WTC11 (cell line): ENCODE measurements at regions not wholly inside any gene's neighbourhood (a gene's known extent, or its start where the extent isn't known, plus 50 kb on each side); places are given as distances from the start of the nearest gene placed in this dataset.

Source experiments
- ATAC-seq: fragments of 200-7000 bp; cut with Tn5 transposase; 2 replicates; pipeline ENCODE4 v1.10.0; 2021; ENCODE audit warnings: mild to moderate bottlenecking, moderate library complexity
- CTCF ChIA-PET: fragments of 300-600 bp; sonication (Branson Sonifier 250); formaldehyde crosslinking; loops from one replicate; lab custom pipeline; 2021; ENCODE audit warnings: antibody characterized with exemption; lab: Charles Lee
- POLR2A ChIA-PET: fragments of 350-600 bp; sonication (Branson Sonifier 250); formaldehyde crosslinking; loops from one replicate; lab custom pipeline; 2021; ENCODE audit warnings: antibody characterized with exemption; lab: Charles Lee
- DNase-seq: peaks from one replicate; pipeline ENCODE4 v3.0.0; 2021; ENCODE audit warnings: low spot score
- H3K27ac Mint-ChIP-seq: 2 replicates; pipeline ENCODE4 v1.8.0; 2021; ENCODE audit warnings: mixed read lengths
- H3K27me3 Mint-ChIP-seq: 2 replicates; pipeline ENCODE4 v1.8.0; 2021; ENCODE audit warnings: low read depth, mild to moderate bottlenecking, moderate library complexity, mixed read lengths
- H3K36me3 Mint-ChIP-seq: 2 replicates; pipeline ENCODE4 v1.8.0; 2021; ENCODE audit warnings: mixed read lengths
- H3K4me1 Mint-ChIP-seq: 2 replicates; pipeline ENCODE4 v1.8.0; 2022; ENCODE audit warnings: mixed read lengths
- H3K4me3 Mint-ChIP-seq: 2 replicates; pipeline ENCODE4 v1.8.0; 2021; ENCODE audit warnings: mild to moderate bottlenecking, moderate library complexity, mixed read lengths
- H3K9me3 Mint-ChIP-seq: 2 replicates; pipeline ENCODE4 v1.8.0; 2021; ENCODE audit warnings: mixed read lengths
- E2F4 ChIP-seq: sonication (generic); formaldehyde crosslinking; IDR thresholded peaks from 2 replicates; pipeline ENCODE4 v1.8.1; 2022; ENCODE audit warnings: low read depth, mild to moderate bottlenecking, moderate library complexity, missing genetic modification reagents, borderline replicate concordance
- ELF4 ChIP-seq: sonication (generic); formaldehyde crosslinking; IDR thresholded peaks from 2 replicates; pipeline ENCODE4 v1.8.1; 2022; ENCODE audit warnings: low read depth, mild to moderate bottlenecking, moderate library complexity, missing genetic modification reagents
- EMX1 ChIP-seq: fragments of 250-450 bp; sonication (Bioruptor Pico); IDR thresholded peaks from 2 replicates; pipeline ENCODE4 v1.8.0; 2021; ENCODE audit warnings: mild to moderate bottlenecking
- MXD4 ChIP-seq: fragments of 250-450 bp; sonication (Bioruptor Pico); IDR thresholded peaks from 2 replicates; pipeline ENCODE4 v1.8.0; 2021; ENCODE audit warnings: mild to moderate bottlenecking, moderate library complexity, borderline replicate concordance
- PREB ChIP-seq: sonication (generic); formaldehyde crosslinking; IDR thresholded peaks from 2 replicates; pipeline ENCODE4 v1.8.1; 2022; ENCODE audit warnings: mild to moderate bottlenecking, missing genetic modification reagents, moderate library complexity, borderline replicate concordance
- RELA ChIP-seq: sonication (generic); formaldehyde crosslinking; IDR thresholded peaks from 2 replicates; pipeline ENCODE4 v1.8.1; 2022; ENCODE audit warnings: missing genetic modification reagents, mild to moderate bottlenecking, borderline replicate concordance
- TEAD4 ChIP-seq: sonication (generic); formaldehyde crosslinking; IDR thresholded peaks from 2 replicates; pipeline ENCODE4 v1.8.0; 2022; ENCODE audit warnings: mild to moderate bottlenecking, missing genetic modification reagents
- TP53 ChIP-seq: sonication (generic); formaldehyde crosslinking; IDR thresholded peaks from 2 replicates; pipeline ENCODE4 v1.8.1; 2023; ENCODE audit warnings: mild to moderate bottlenecking, missing genetic modification reagents
- ZNF317 ChIP-seq: sonication (generic); formaldehyde crosslinking; IDR thresholded peaks from 2 replicates; pipeline ENCODE4 v1.8.1; 2023; ENCODE audit warnings: low read depth, mild to moderate bottlenecking, moderate library complexity, missing genetic modification reagents, borderline replicate concordance
- ZNF416 ChIP-seq: fragments of 250-450 bp; sonication (Bioruptor Pico); IDR thresholded peaks from 2 replicates; pipeline ENCODE4 v1.9.0; 2021; ENCODE audit warnings: mild to moderate bottlenecking, inconsistent platforms
- ZNF425 ChIP-seq: fragments of 250-450 bp; sonication (Bioruptor Pico); conservative IDR thresholded peaks from 2 replicates; pipeline ENCODE4 v1.9.0; 2021; ENCODE audit warnings: mild to moderate bottlenecking
- ZNF532 ChIP-seq: fragments of 250-450 bp; sonication (Bioruptor Pico); IDR thresholded peaks from 2 replicates; pipeline ENCODE4 v1.9.0; 2021; ENCODE audit warnings: mild to moderate bottlenecking, borderline replicate concordance
- TF ChIP-seq, protein P1 (sequence below): sonication (generic); formaldehyde crosslinking; IDR thresholded peaks from 2 replicates; pipeline ENCODE4 v1.8.1; 2022; ENCODE audit warnings: low read depth, missing genetic modification reagents, borderline replicate concordance
- TF ChIP-seq, protein P2 (sequence below): fragments of 250-450 bp; sonication (Bioruptor Pico); IDR thresholded peaks from 2 replicates; pipeline ENCODE4 v1.9.0; 2021; ENCODE audit warnings: mild to moderate bottlenecking
- TF ChIP-seq, protein P3 (sequence below): sonication (generic); formaldehyde crosslinking; IDR thresholded peaks from 2 replicates; pipeline ENCODE4 v1.8.1; 2023; ENCODE audit warnings: mild to moderate bottlenecking, missing genetic modification reagents

DNA sequence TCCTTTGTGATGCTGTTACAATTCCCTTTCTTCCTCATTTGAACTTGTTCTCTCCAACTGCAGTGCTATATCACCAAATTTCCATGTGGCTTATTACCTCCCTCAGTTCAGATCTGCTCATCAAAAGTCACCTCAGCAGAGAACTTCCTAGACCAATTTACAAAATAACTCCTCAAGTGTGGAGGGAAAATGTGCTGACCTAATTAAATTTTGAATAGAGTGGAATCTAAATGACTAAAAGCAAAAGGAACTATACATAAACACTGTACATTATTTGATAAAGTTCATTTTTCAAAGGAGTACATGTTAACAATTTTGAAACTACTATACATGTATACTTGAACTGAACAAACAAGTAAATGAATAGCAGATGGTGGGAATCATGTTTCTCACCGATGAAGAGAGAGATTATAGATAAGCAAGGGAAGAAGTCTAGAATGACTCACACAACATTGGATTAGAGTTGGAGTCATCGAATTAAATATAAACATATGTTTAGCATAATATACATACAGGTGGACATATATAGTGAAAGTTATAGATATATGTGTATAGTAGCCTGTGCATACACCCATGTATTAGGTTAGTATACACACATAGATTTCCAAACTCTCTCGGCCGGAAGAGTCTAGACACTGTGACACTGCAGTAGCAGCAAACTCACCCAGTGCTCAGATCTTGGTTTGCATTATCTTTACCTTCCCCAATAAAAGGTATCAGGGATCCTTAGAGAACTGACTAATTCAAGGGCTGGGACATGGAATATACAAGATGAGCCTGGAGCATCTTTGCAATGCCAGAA is 318.7 kb downstream of the PCDH18 start:
- no peak overlapping the region for H3K4me3 Mint-ChIP-seq
- H3K27me3 Mint-ChIP-seq: no peaks in the 10 kb centered on the region
- no peak overlapping the region for H3K27ac Mint-ChIP-seq
- ChIA-PET CTCF (no interaction called here), POLR2A (no interaction called here)
- H3K9me3 Mint-ChIP-seq: no peaks in the 10 kb centered on the region
- no peaks in the 10 kb centered on the region for H3K36me3 Mint-ChIP-seq
- H3K4me1 Mint-ChIP-seq: no peaks in the 10 kb centered on the region
- no peak for DNase-seq
- no peak for TF ChIP-seq ZNF317 (CRISPR knock-in tag)
- no peak for TF ChIP-seq ELF4
- no peak for TF ChIP-seq TP53 (CRISPR knock-in tag)
- TF ChIP-seq ZNF532 (CRISPR knock-in tag): no peak
- TF ChIP-seq, protein P1, sequence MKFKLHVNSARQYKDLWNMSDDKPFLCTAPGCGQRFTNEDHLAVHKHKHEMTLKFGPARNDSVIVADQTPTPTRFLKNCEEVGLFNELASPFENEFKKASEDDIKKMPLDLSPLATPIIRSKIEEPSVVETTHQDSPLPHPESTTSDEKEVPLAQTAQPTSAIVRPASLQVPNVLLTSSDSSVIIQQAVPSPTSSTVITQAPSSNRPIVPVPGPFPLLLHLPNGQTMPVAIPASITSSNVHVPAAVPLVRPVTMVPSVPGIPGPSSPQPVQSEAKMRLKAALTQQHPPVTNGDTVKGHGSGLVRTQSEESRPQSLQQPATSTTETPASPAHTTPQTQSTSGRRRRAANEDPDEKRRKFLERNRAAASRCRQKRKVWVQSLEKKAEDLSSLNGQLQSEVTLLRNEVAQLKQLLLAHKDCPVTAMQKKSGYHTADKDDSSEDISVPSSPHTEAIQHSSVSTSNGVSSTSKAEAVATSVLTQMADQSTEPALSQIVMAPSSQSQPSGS: no peak
- no peak for TF ChIP-seq ZNF416 (CRISPR knock-in tag)
- TF ChIP-seq MXD4 (CRISPR knock-in tag): no peak
- TF ChIP-seq PREB (CRISPR knock-in tag): no peak
- TF ChIP-seq, protein P2, sequence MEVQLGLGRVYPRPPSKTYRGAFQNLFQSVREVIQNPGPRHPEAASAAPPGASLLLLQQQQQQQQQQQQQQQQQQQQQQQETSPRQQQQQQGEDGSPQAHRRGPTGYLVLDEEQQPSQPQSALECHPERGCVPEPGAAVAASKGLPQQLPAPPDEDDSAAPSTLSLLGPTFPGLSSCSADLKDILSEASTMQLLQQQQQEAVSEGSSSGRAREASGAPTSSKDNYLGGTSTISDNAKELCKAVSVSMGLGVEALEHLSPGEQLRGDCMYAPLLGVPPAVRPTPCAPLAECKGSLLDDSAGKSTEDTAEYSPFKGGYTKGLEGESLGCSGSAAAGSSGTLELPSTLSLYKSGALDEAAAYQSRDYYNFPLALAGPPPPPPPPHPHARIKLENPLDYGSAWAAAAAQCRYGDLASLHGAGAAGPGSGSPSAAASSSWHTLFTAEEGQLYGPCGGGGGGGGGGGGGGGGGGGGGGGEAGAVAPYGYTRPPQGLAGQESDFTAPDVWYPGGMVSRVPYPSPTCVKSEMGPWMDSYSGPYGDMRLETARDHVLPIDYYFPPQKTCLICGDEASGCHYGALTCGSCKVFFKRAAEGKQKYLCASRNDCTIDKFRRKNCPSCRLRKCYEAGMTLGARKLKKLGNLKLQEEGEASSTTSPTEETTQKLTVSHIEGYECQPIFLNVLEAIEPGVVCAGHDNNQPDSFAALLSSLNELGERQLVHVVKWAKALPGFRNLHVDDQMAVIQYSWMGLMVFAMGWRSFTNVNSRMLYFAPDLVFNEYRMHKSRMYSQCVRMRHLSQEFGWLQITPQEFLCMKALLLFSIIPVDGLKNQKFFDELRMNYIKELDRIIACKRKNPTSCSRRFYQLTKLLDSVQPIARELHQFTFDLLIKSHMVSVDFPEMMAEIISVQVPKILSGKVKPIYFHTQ: no peak
- TF ChIP-seq, all 79 proteins: peak for 0
- no peak for ATAC-seq

DNA sequence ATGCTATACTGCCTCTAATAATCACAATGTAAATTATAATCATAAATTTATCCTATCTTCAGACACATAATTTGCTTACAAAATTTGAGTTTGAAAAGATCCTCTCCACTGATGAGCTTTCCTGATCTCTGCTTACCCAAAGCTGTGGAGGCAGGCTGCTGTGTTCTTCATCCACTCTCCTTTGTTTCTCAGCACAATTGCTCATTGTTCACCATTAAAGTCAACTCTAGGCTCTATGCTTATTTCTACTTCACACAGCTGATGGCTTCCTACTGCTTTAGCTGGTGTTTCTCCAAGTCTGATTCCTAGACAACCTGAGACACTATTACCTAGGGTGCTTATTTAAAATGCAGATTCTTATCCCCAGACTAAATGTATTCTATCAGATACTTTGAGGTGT is 319.7 kb downstream of the PCDH18 start:
- H3K27ac Mint-ChIP-seq: no peak overlapping the region
- no peak for DNase-seq
- no peaks in the 10 kb centered on the region for H3K4me1 Mint-ChIP-seq
- TF ChIP-seq TP53 (CRISPR knock-in tag): no peak
- no peak overlapping the region for H3K4me3 Mint-ChIP-seq
- no peaks in the 10 kb centered on the region for H3K27me3 Mint-ChIP-seq
- ATAC-seq: no peak
- no peaks in the 10 kb centered on the region for H3K9me3 Mint-ChIP-seq
- ChIA-PET CTCF (no interaction called here), POLR2A (no interaction called here)
- no peaks in the 10 kb centered on the region for H3K36me3 Mint-ChIP-seq

GRCh38 chr4:137209240-137209639 is 323.1 kb downstream of the PCDH18 start:
- ChIA-PET POLR2A (no interaction called here), CTCF (no interaction called here)
- ATAC-seq (no peak), DNase-seq (no peak)
- TF ChIP-seq, protein P3, sequence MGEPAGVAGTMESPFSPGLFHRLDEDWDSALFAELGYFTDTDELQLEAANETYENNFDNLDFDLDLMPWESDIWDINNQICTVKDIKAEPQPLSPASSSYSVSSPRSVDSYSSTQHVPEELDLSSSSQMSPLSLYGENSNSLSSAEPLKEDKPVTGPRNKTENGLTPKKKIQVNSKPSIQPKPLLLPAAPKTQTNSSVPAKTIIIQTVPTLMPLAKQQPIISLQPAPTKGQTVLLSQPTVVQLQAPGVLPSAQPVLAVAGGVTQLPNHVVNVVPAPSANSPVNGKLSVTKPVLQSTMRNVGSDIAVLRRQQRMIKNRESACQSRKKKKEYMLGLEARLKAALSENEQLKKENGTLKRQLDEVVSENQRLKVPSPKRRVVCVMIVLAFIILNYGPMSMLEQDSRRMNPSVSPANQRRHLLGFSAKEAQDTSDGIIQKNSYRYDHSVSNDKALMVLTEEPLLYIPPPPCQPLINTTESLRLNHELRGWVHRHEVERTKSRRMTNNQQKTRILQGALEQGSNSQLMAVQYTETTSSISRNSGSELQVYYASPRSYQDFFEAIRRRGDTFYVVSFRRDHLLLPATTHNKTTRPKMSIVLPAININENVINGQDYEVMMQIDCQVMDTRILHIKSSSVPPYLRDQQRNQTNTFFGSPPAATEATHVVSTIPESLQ (CRISPR knock-in tag): no peak
- no peak for TF ChIP-seq TEAD4
- no peak for TF ChIP-seq ZNF425
- no peak for TF ChIP-seq EMX1 (CRISPR knock-in tag)
- TF ChIP-seq RELA: no peak
- TF ChIP-seq E2F4: no peak
- no peaks in the 10 kb centered on the region for H3K9me3 Mint-ChIP-seq
- H3K4me1 Mint-ChIP-seq: no peaks in the 10 kb centered on the region
- H3K27ac Mint-ChIP-seq: no peak overlapping the region
- H3K36me3 Mint-ChIP-seq: no peaks in the 10 kb centered on the region
- H3K4me3 Mint-ChIP-seq: no peak overlapping the region
- H3K27me3 Mint-ChIP-seq: no peaks in the 10 kb centered on the region
